ENCODE measurements at regions not wholly inside any gene's neighbourhood (a gene's known extent, or its start where the extent isn't known, plus 50 kb on each side); places are given as distances from the start of the nearest gene placed in this dataset.

- Histone ChIP-seq H3K4me1 (ENCODE audit: insufficient read depth, low read length, poor library complexity, severe bottlenecking) (no peaks in the 10 kb centered on the region), H3K4me2 (ENCODE audit: low read depth, low read length, poor library complexity, severe bottlenecking) (no peak overlapping the region), H3K9me3 (ENCODE audit: insufficient read depth, low read depth, low read length) (no peaks in the 10 kb centered on the region), H3K9me2 (replicated peaks; ENCODE audit: low read depth, low read length) (no peaks in the 10 kb centered on the region), H3F3A (ENCODE audit: low read depth) (no peaks in the 10 kb centered on the region), H2AFZ (ENCODE audit: low read length) (no peak overlapping the region), H3K36me3 (ENCODE audit: insufficient read depth, low read length) (no peaks in the 10 kb centered on the region), H3K9ac (ENCODE audit: low read depth, low read length, poor library complexity, severe bottlenecking) (no peak overlapping the region), H4K20me1 (ENCODE audit: insufficient read depth, low read length, poor library complexity, severe bottlenecking) (no peaks in the 10 kb centered on the region), H3K79me2 (ENCODE audit: insufficient read depth, low read length) (no peaks in the 10 kb centered on the region), H3K27me3 (ENCODE audit: insufficient read depth, low read length, poor library complexity, severe bottlenecking) (no peaks in the 10 kb centered on the region), H3K4me3 (ENCODE audit: low read length, poor library complexity, severe bottlenecking) (no peak overlapping the region)
- TF ChIP-seq EZH2phosphoT487 (IDR thresholded peaks at IDR 0.05; ENCODE audit: borderline replicate concordance) (no peak), CTCF (conservative IDR thresholded peaks at IDR 0.05; ENCODE audit: low read length) (no peak)
Observed at GRCh38 chr3:76972624-76973296, 67.1 kb upstream of the ROBO2 start.

DNA sequence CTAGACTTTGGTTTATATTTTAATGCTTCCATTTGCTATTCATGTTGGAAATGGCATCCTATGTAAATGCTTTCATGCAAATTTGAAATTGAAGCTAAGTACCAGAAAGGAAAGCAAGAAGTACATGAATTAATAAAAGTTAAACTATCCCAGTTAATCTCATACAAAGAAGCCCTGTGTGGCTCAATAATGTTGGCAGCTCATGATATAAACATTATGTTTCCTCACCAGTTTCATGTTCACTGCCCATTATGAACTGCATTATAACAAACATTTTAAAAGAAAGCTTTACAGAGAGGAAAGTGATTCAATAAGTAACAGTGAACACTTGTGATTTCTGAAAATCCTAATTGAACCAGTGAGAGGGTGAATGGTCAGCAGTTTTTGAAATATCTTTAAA is 62.9 kb upstream of the ROBO2 start:
- Histone ChIP-seq H3F3A (ENCODE audit: low read depth) (no peaks in the 10 kb centered on the region), H3K9me3 (ENCODE audit: insufficient read depth, low read depth, low read length) (no peaks in the 10 kb centered on the region), H3K4me1 (ENCODE audit: insufficient read depth, low read length, poor library complexity, severe bottlenecking) (peaks cover 10% of the 10 kb centered on the region), H3K9ac (ENCODE audit: low read depth, low read length, poor library complexity, severe bottlenecking) (no peak overlapping the region), H3K27me3 (ENCODE audit: insufficient read depth, low read length, poor library complexity, severe bottlenecking) (no peaks in the 10 kb centered on the region), H4K20me1 (ENCODE audit: insufficient read depth, low read length, poor library complexity, severe bottlenecking) (no peaks in the 10 kb centered on the region), H3K4me2 (ENCODE audit: low read depth, low read length, poor library complexity, severe bottlenecking) (no peak overlapping the region), H3K4me3 (ENCODE audit: low read length, poor library complexity, severe bottlenecking) (no peak overlapping the region), H2AFZ (ENCODE audit: low read length) (no peak overlapping the region), H3K36me3 (ENCODE audit: insufficient read depth, low read length) (no peaks in the 10 kb centered on the region), H3K79me2 (ENCODE audit: insufficient read depth, low read length) (no peaks in the 10 kb centered on the region), H3K9me2 (replicated peaks; ENCODE audit: low read depth, low read length) (no peaks in the 10 kb centered on the region)
- TF ChIP-seq CTCF (conservative IDR thresholded peaks at IDR 0.05; ENCODE audit: low read length) (no peak), EZH2phosphoT487 (IDR thresholded peaks at IDR 0.05; ENCODE audit: borderline replicate concordance) (no peak)

DNA sequence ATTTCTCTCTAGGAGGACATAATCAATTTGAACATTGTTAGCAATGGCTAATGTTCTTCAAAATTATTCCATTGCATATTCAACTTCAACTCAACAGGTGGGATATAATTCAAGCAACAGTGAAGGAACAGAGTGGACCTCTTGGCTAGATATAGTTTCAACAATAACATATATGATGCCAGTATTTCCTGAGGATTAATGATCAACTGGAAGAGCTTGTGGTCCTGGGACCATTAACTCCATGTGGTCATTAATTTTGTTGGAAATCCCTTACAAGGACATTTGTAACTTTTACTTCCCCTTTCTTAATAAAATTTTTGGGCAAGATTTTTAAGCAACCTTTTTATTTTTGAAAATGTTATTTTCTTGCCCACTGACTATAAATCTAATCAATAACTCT is 54.3 kb upstream of the ROBO2 start:
- no peaks in the 10 kb centered on the region for H3K9me2 ChIP-seq (replicated peaks; ENCODE audit: low read depth, low read length)
- H3K36me3 ChIP-seq (ENCODE audit: insufficient read depth, low read length), result no peaks in the 10 kb centered on the region
- no peak overlapping the region for H3K9ac ChIP-seq (ENCODE audit: low read depth, low read length, poor library complexity, severe bottlenecking)
- no peaks in the 10 kb centered on the region for H3K4me1 ChIP-seq (ENCODE audit: insufficient read depth, low read length, poor library complexity, severe bottlenecking)
- no peaks in the 10 kb centered on the region for H3K9me3 ChIP-seq (ENCODE audit: insufficient read depth, low read depth, low read length)
- TF ChIP-seq CTCF (conservative IDR thresholded peaks at IDR 0.05; ENCODE audit: low read length) (no peak), EZH2phosphoT487 (IDR thresholded peaks at IDR 0.05; ENCODE audit: borderline replicate concordance) (no peak)
- no peak overlapping the region for H3K4me3 ChIP-seq (ENCODE audit: low read length, poor library complexity, severe bottlenecking)
- H3K79me2 ChIP-seq (ENCODE audit: insufficient read depth, low read length), result no peaks in the 10 kb centered on the region
- no peak overlapping the region for H2AFZ ChIP-seq (ENCODE audit: low read length)
- H3K27me3 ChIP-seq (ENCODE audit: insufficient read depth, low read length, poor library complexity, severe bottlenecking), result no peaks in the 10 kb centered on the region
- H4K20me1 ChIP-seq (ENCODE audit: insufficient read depth, low read length, poor library complexity, severe bottlenecking), result no peaks in the 10 kb centered on the region
- H3F3A ChIP-seq (ENCODE audit: low read depth), result no peaks in the 10 kb centered on the region
- H3K4me2 ChIP-seq (ENCODE audit: low read depth, low read length, poor library complexity, severe bottlenecking), result no peak overlapping the region

Data from Loucy (cell line).